NCI-H2107 (cell line): ENCODE measurements at regions not wholly inside any gene's neighbourhood (a gene's known extent, or its start where the extent isn't known, plus 50 kb on each side); places are given as distances from the start of the nearest gene placed in this dataset.
"Not testable (repeated sequence)": the region's sequence is repeated elsewhere in the genome, so short reads cannot be mapped to it uniquely, and the experiment has no call there.

ENCODE experiments used
- DNase-seq: peaks from one replicate; lab custom pipeline; 2025; lab: John Stamatoyannopoulos, UW

- DNase-seq: no peak
Measured at GRCh38 chr3:20325563-20325962, 139.6 kb upstream of the SGO1 start.

GRCh38 chr3:20324664-20325478 is 138.9 kb upstream of the SGO1 start:
- DNase-seq: no peak

- no peak for DNase-seq
Measured at GRCh38 chr3:20323307-20323927, 137.4 kb upstream of the SGO1 start.

- no peak for DNase-seq
Measured at GRCh38 chr3:20322085-20322484, 136.1 kb upstream of the SGO1 start.

DNA sequence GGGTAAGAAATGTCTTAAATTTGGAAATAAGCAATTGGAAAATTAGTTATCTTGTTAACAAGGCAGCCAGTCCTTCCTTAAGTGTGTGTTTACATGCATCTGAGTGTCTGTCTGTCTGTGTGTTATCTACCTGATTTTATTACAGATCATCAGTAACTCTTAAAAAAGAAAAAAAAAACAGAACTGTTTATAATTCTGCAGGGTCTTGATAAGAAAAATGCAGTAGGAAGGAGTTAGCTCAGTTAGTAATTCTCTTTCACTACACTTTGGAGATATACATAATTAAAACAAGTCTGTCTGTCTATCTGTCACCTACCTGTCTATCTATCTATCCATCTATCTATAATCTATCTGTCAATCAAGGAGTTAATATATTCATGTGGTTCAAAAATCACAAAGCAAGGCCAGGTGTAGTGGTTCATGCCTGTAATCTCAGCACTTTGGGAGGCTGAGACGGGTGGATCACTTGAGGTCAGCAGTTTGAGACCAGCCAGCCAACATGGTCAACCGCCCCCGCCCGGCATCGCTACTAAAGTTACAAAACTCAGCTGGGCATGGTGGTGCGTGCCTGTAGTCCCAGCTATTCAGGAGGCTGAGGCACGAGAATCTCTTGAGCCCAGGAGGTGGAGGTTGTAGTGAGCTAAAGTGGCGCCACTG is 135.5 kb upstream of the SGO1 start:
- DNase-seq: no peak

DNA sequence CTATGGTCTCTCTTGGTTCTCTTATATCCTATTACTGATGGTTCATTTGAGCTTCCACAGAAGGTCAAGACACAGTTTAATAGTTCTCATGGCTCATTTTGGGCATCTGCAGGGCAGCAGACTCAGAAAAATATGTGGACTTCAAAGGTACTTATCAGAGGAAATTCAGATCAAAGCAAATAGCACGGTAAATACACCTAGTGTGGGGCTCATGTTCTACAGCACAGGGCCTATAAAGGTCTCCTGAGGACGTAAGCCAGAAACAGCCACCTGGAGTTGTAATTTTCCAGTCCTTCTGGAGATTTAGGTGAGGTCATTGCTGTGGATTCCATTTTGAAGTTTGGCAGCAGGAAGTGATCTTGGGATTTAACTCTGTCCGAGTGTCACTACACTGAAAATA is 134.5 kb upstream of the SGO1 start:
- no peak for DNase-seq

DNA sequence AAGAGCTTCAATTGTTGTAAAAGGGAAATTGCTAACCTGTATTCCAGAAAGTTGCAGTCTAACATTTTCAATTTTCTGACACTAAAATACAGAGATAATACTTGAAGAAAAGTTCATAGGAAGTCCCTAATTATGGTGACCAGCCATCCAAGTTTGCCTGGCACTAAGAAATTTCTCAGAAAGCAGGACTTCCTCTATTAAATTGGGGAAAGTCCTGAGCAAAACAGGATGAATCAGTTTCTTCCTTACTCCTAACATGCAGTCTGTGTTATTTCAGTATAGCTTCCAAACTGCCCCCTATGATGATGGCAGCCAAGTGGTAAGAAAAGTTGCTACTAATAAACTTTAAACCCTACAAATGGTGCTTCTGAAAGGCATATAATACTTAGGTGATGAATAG is 133.5 kb upstream of the SGO1 start:
- no peak for DNase-seq

GRCh38 chr3:20317616-20318015 is 131.6 kb upstream of the SGO1 start:
- no peak for DNase-seq

- DNase-seq: no peak
Measured at GRCh38 chr3:20316238-20316637, 130.2 kb upstream of the SGO1 start.

- no peak for DNase-seq
Measured at GRCh38 chr3:20310629-20311028, 124.6 kb upstream of the SGO1 start.

- DNase-seq: no peak
Measured at GRCh38 chr3:20307383-20307782, 121.4 kb upstream of the SGO1 start.

GRCh38 chr3:20305647-20306046 is 119.6 kb upstream of the SGO1 start:
- DNase-seq: no peak

DNA sequence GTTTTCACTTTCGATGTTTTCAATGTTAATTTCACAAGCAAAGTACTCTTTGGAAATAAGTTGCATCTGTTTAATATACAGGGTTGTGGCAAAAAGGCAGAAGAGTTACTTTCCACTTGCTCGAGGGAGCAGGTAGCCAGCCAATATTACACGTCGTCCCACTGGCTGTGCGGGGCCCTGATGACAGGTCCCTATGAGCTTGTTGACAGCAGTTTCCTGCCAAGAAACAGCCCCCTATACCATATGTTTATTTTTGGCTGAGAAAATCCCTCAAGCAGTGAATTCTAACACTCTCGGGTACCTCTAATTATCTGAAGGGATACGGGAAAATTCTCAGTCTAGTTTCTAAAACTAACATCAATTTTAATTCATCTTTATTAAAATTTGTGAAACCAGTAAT is 116.8 kb upstream of the SGO1 start:
- no peak for DNase-seq

- DNase-seq: no peak
Measured at GRCh38 chr3:20288050-20288449, 102.0 kb upstream of the SGO1 start.

GRCh38 chr3:20280257-20280656 is 94.3 kb upstream of the SGO1 start:
- DNase-seq: no peak

GRCh38 chr3:20265977-20266376 is 80.0 kb upstream of the SGO1 start:
- DNase-seq: not testable (repeated sequence)

- DNase-seq: no peak
Measured at GRCh38 chr3:20264900-20265567, 79.0 kb upstream of the SGO1 start.

DNA sequence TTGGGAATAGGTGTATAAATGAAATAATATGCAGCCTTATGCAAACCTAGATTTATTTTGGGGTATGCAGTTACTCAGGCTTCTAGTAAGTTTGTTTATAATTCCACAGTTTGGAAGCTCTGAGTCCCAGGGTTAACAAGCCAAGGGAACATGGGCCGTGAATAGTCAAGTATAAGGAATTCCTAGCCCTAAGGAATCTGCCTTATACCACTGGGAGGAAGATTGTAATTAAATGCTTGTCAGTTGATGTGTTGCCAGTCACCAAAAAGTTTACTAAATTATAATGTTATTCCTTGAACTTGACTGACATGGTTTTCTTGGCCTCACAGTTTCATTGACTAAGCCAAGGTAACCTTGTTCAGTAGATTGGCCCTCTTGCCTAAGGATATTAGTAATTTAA is 72.4 kb upstream of the SGO1 start:
- DNase-seq: no peak

- no peak for DNase-seq
Measured at GRCh38 chr3:20256144-20256543, 70.1 kb upstream of the SGO1 start.

DNA sequence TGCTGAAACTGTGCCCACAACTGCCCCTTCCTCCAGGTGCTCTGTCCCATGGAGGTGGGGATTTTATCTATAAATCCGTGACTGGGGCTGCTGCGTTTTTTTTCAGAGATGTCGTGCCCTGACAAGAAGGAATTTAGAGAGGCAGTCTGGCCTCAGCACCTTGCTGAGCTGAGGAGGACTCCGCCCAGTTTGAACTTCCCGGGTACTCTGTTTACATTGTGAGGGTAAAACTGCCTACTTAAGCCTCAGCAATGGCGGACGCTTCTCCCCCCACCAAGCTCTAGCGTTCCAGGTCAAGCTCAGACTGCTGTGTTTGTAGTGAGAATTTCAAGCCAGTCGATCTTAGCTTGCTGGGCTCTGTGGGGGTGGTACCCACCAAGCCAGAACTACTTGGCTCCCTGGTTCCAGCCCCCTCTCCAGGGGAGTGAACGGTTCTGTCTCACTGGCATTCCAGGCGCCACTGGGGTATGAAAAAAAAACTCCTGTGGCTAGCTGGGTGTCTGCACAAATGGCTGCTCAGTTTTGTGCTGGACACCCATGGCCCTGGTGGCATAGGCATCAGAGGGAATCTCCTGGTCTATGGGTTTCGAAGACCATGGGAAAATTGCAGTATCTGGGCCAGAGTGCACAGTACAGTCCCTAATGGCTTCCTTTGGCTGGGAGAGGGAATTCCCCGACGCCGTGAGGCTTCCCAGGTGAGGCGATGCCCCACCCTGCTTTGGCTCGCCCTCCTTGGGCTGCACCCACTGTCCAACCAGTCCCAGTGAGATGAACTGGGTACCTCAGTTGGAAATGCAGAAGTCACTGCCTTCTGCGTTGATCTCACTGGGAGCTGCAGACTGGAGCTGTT is 68.5 kb upstream of the SGO1 start:
- no peak for DNase-seq

DNA sequence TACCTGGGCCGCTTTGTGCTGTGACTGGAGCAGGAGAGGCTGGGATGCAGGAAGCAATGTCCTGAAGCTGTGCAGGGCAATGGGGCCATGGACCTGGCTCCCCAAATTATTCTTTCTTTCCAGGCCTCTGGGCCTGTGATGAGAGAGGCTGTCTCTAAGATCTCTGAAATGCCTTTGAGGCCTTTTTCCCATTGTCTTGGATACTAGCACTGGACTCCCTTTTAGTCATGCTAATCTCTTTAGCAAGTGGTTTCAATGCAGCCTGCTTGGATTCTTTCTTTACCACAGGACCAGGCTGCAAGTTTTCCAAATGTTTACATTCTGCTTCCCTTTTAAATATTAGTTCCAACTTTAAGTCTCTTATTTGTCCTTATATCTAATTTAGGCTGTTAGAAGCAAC is 64.8 kb upstream of the SGO1 start:
- no peak for DNase-seq

GRCh38 chr3:20250314-20250713 is 64.3 kb upstream of the SGO1 start:
- no peak for DNase-seq
